Ovary (tissue), 7 donors: ENCODE measurements at regions not wholly inside any gene's neighbourhood (a gene's known extent, or its start where the extent isn't known, plus 50 kb on each side); places are given as distances from the start of the nearest gene placed in this dataset.
"Not testable (repeated sequence)": the region's sequence is repeated elsewhere in the genome, so short reads cannot be mapped to it uniquely, and the experiment has no call there.

ENCODE experiments used
- DNase-seq, 5 donors: peaks; one replicate each; pipeline ENCODE4 v3.0.0-alpha.2; 2019 to 2020
- H3K27ac ChIP-seq, 2 donors: fragments of 200-600 bp; one replicate each; pipeline versions ENCODE4 v1.5.1 to v1.8.0; 2019 to 2022
- H3K27me3 ChIP-seq: fragments of 200-600 bp; one replicate; pipeline ENCODE4 v1.8.0; 2022
- H3K36me3 ChIP-seq: fragments of 200-600 bp; sonication (generic); one replicate; pipeline ENCODE4 v1.5.1; 2019
- H3K4me1 ChIP-seq: one replicate; pipeline ENCODE4 v1.8.1; 2013; ENCODE audit warnings: mild to moderate bottlenecking, moderate library complexity; ENCODE audit not compliant: insufficient read depth
- H3K4me3 ChIP-seq: fragments of 200-600 bp; sonication (generic); one replicate; pipeline ENCODE4 v1.5.1; 2017
- H3K9me3 ChIP-seq, 2 donors: fragments of 200-600 bp in 1 of 2; sonication (generic) in 1 of 2; one replicate each; pipeline versions ENCODE4 v1.5.1 to v1.8.1; 2013 to 2019; ENCODE audit warnings: mild to moderate bottlenecking in 1 of 2, moderate library complexity in 1 of 2
- CTCF ChIP-seq, 3 donors: fragments of 450-650 bp in 2 of 3; fragments of 200-600 bp in 1 of 3; IDR thresholded peaks; one replicate each; pipeline versions ENCODE4 v1.5.1 to v1.8.0; 2016 to 2022; ENCODE audit warnings: antibody characterized with exemption in 3 of 3, mild to moderate bottlenecking in 1 of 3
- EP300 ChIP-seq: sonication (generic); formaldehyde crosslinking; IDR thresholded peaks from one replicate; pipeline ENCODE4 v1.6.1; 2017; ENCODE audit warnings: antibody characterized with exemption
- POLR2A ChIP-seq: fragments of 450-650 bp; IDR thresholded peaks from one replicate; pipeline ENCODE4 v1.6.1; 2017; ENCODE audit warnings: antibody characterized with exemption, mild to moderate bottlenecking, moderate library complexity
- WGBS, 3 donors: extraction: QIAGEN DNeasy Blood & Tissue Kit in 1 of 3; methylation state at CpG; one replicate each; pipeline versions ENCODE4 v1.1.5 to v1.1.7; 2013 to 2017; 5-methylcytosine and 5-hydroxymethylcytosine counted together
- intact Hi-C, 4 donors: fragments of 100-400 bp; cut with DNase I; formaldehyde crosslinking; loops; one replicate each; pipeline versions ENCODE4 v1.11.0 to v1.15.1; 2022 to 2023
- donor health status: DM: no; HTN: no; CAD: no; lungs with moderate emphysema.
- donor health status: DM: no; HTN: no; CAD: no.
- donor health status: Bipolar disorder and iron deficiency.
- donor health status: DM: no; HTN: no; CAD: no.
- donor health status: DM: yes; HTN: yes; CAD: no.

GRCh38 chr4:131635191-131635590 lies 1513.9 kb upstream of the PCDH10 start:
- no peak overlapping the region for H3K4me3 ChIP-seq
- intact Hi-C loops, result no loop called here
- no peak overlapping the region for H3K27ac ChIP-seq
- no peaks in the 10 kb centered on the region for H3K27me3 ChIP-seq
- no peaks in the 10 kb centered on the region for H3K36me3 ChIP-seq
- H3K9me3 ChIP-seq, result no peaks in the 10 kb centered on the region
- TF ChIP-seq EP300 (no peak), POLR2A (no peak), CTCF (IDR thresholded peaks at IDR 0.05) (no peak)
- DNase-seq, result no peak
- no peaks in the 10 kb centered on the region for H3K4me1 ChIP-seq

- no peaks in the 10 kb centered on the region for H3K9me3 ChIP-seq
- no peak overlapping the region for H3K4me3 ChIP-seq
- H3K36me3 ChIP-seq, result no peaks in the 10 kb centered on the region
- H3K27me3 ChIP-seq, result no peaks in the 10 kb centered on the region
- intact Hi-C loops, result no loop called here
- no peaks in the 10 kb centered on the region for H3K4me1 ChIP-seq
- H3K27ac ChIP-seq, result no peak overlapping the region
- no peak for DNase-seq
- WGBS, 3 donors, result 67 to 74% (median 69%) methylated on average over 2 of the region's 2 CpGs
- TF ChIP-seq EP300 (no peak), CTCF (IDR thresholded peaks at IDR 0.05) (no peak), POLR2A (no peak)
These were observed 1510.3 kb upstream of the PCDH10 start for GRCh38 chr4:131638781-131639180.

GRCh38 chr4:131644619-131645018 lies 1504.5 kb upstream of the PCDH10 start:
- Histone ChIP-seq H3K27me3 (no peaks in the 10 kb centered on the region), H3K27ac (no peak overlapping the region), H3K36me3 (no peaks in the 10 kb centered on the region), H3K4me1 (no peaks in the 10 kb centered on the region), H3K4me3 (no peak overlapping the region), H3K9me3 (no peaks in the 10 kb centered on the region)
- intact Hi-C loops, result no loop called here
- TF ChIP-seq CTCF (IDR thresholded peaks at IDR 0.05), result no peak
- no peak for TF ChIP-seq POLR2A
- no peak for TF ChIP-seq EP300
- DNase-seq, result no peak
- WGBS, 3 donors, result 18 to 25% (median 23%) methylated on average over 1 of the region's 1 CpG

GRCh38 chr4:131649227-131649626 lies 1499.9 kb upstream of the PCDH10 start:
- Histone ChIP-seq H3K4me3 (no peak overlapping the region), H3K36me3 (no peaks in the 10 kb centered on the region), H3K9me3 (no peaks in the 10 kb centered on the region), H3K4me1 (no peaks in the 10 kb centered on the region), H3K27me3 (no peaks in the 10 kb centered on the region), H3K27ac (no peak overlapping the region)
- TF ChIP-seq POLR2A (no peak), CTCF (IDR thresholded peaks at IDR 0.05) (no peak), EP300 (no peak)
- WGBS, 3 donors, result 90 to 92% (median 91%) methylated on average over 2 of the region's 2 CpGs
- intact Hi-C loops, result no loop called here
- no peak for DNase-seq

- 82 to 87% (median 87%) methylated on average over 2 of the region's 2 CpGs for WGBS, 3 donors
- no peak overlapping the region for H3K4me3 ChIP-seq
- H3K27ac ChIP-seq, result no peak overlapping the region
- no peaks in the 10 kb centered on the region for H3K9me3 ChIP-seq
- DNase-seq, result no peak
- no peaks in the 10 kb centered on the region for H3K4me1 ChIP-seq
- intact Hi-C loops, result loop anchor here in 1 of 4 donors (10.0 kb wide), 1 partner anchor 1064 kb away; no protein-coding TSS in a partner anchor
- H3K27me3 ChIP-seq, result no peaks in the 10 kb centered on the region
- TF ChIP-seq CTCF (IDR thresholded peaks at IDR 0.05) (no peak), EP300 (no peak), POLR2A (no peak)
- H3K36me3 ChIP-seq, result no peaks in the 10 kb centered on the region
These were observed 1498.1 kb upstream of the PCDH10 start for GRCh38 chr4:131650951-131651350.

GRCh38 chr4:131683314-131683713 lies 1465.8 kb upstream of the PCDH10 start:
- H3K36me3 ChIP-seq, intact Hi-C loops, H3K4me3 ChIP-seq, H3K4me1 ChIP-seq, DNase-seq, H3K9me3 ChIP-seq, H3K27ac ChIP-seq, H3K27me3 ChIP-seq: not testable (repeated sequence)
- WGBS, 3 donors, result 64 to 87% (median 81%) methylated on average over 3 of the region's 3 CpGs
